ENCODE measurements at regions not wholly inside any gene's neighbourhood (a gene's known extent, or its start where the extent isn't known, plus 50 kb on each side); places are given as distances from the start of the nearest gene placed in this dataset.

GRCh38 chr9:124199474-124199873, 58.3 kb upstream of the NEK6 start:
- H3K4me1 ChIP-seq (ENCODE audit: control insufficient read depth in 1 of 2, insufficient read depth in 1 of 2, low read depth in 1 of 2, low read length in 1 of 2): peaks cover 47 to 51% of the 10 kb centered on the region in 2 experiments
- H3K4me3 ChIP-seq (ENCODE audit: low read depth in 1 of 2, low read length in 1 of 2): no peak overlapping the region

GRCh38 chr9:124202447-124202971, 55.2 kb upstream of the NEK6 start:
- Histone ChIP-seq H3K36me3 (no peaks in the 10 kb centered on the region), H3K9me3 (no peaks in the 10 kb centered on the region), H3K4me1 (ENCODE audit: control insufficient read depth in 1 of 2, insufficient read depth in 1 of 2, low read depth in 1 of 2, low read length in 1 of 2) (peaks cover 47 to 48% of the 10 kb centered on the region in 2 experiments), H3K27me3 (no peaks in the 10 kb centered on the region), H3K4me3 (ENCODE audit: low read depth in 1 of 2, low read length in 1 of 2) (peak overlapping the region in 1 of 2 experiments; percentile 12), H3K27ac (peak overlapping the region; percentile 79)
- TF ChIP-seq CTCF (IDR thresholded peaks at IDR 0.05): no peak

More at GRCh38 chr9:124199474-124199873, 58.3 kb upstream of the NEK6 start:
- Histone ChIP-seq H3K36me3 (no peaks in the 10 kb centered on the region), H3K27me3 (no peaks in the 10 kb centered on the region), H3K9me3 (no peaks in the 10 kb centered on the region), H3K27ac (no peak overlapping the region)
- no peak for TF ChIP-seq CTCF (IDR thresholded peaks at IDR 0.05)

- Histone ChIP-seq H3K4me3 (ENCODE audit: low read depth in 1 of 2, low read length in 1 of 2) (no peak overlapping the region), H3K4me1 (ENCODE audit: control insufficient read depth in 1 of 2, insufficient read depth in 1 of 2, low read depth in 1 of 2, low read length in 1 of 2) (peaks cover 44 to 46% of the 10 kb centered on the region in 2 experiments), H3K9me3 (no peaks in the 10 kb centered on the region), H3K36me3 (no peaks in the 10 kb centered on the region), H3K27me3 (no peaks in the 10 kb centered on the region), H3K27ac (peak overlapping the region; percentile 13)
- TF ChIP-seq CTCF (IDR thresholded peaks at IDR 0.05): no peak
Observed at GRCh38 chr9:124205686-124206352, 51.9 kb upstream of the NEK6 start.

- no peak for TF ChIP-seq CTCF (IDR thresholded peaks at IDR 0.05)
- Histone ChIP-seq H3K9me3 (no peaks in the 10 kb centered on the region), H3K4me1 (ENCODE audit: control insufficient read depth in 1 of 2, insufficient read depth in 1 of 2, low read depth in 1 of 2, low read length in 1 of 2) (peaks cover 42 to 44% of the 10 kb centered on the region in 2 experiments), H3K27me3 (no peaks in the 10 kb centered on the region), H3K27ac (peak overlapping the region; percentile 13), H3K4me3 (ENCODE audit: low read depth in 1 of 2, low read length in 1 of 2) (no peak overlapping the region), H3K36me3 (no peaks in the 10 kb centered on the region)
Observed at GRCh38 chr9:124206391-124206790, 51.4 kb upstream of the NEK6 start.

All from neutrophil (primary cell).